IgD-negative memory B cell (primary cell): ENCODE measurements at regions not wholly inside any gene's neighbourhood (a gene's known extent, or its start where the extent isn't known, plus 50 kb on each side); places are given as distances from the start of the nearest gene placed in this dataset.
A peak's percentile ranks its signal among the peaks of the same experiment; 100 is the strongest.

Experiments
- H3K27ac Mint-ChIP-seq, 3 donors: one replicate each; pipeline ENCODE4 v1.8.0; 2020 to 2022; ENCODE audit warnings: mild to moderate bottlenecking in 3 of 3, mixed read lengths in 3 of 3, moderate library complexity in 1 of 3
- H3K27me3 Mint-ChIP-seq: one replicate; pipeline ENCODE4 v1.8.0; 2021; ENCODE audit warnings: mixed read lengths
- H3K36me3 Mint-ChIP-seq: one replicate; pipeline ENCODE4 v1.8.0; 2020; ENCODE audit warnings: mild to moderate bottlenecking, mixed read lengths
- H3K4me1 Mint-ChIP-seq, 3 donors: one replicate each; pipeline ENCODE4 v1.8.0; 2020 to 2022; ENCODE audit warnings: mixed read lengths in 3 of 3, mild to moderate bottlenecking in 1 of 3
- H3K4me3 Mint-ChIP-seq, 4 donors: one replicate each; pipeline ENCODE4 v1.8.0; 2020 to 2022; ENCODE audit warnings: mild to moderate bottlenecking in 4 of 4, mixed read lengths in 4 of 4, moderate library complexity in 3 of 4
- H3K9me3 Mint-ChIP-seq, 3 donors: one replicate each; pipeline ENCODE4 v1.8.0; 2020 to 2021; ENCODE audit warnings: mixed read lengths in 3 of 3, mild to moderate bottlenecking in 1 of 3

GRCh38 chr3:181952929-181953328 lies 241.2 kb downstream of the SOX2 start:
- H3K27ac Mint-ChIP-seq, result peak overlapping the region in 1 of 3 donors; percentile 57
- no peak overlapping the region for H3K4me3 Mint-ChIP-seq
- no peaks in the 10 kb centered on the region for H3K36me3 Mint-ChIP-seq
- no peaks in the 10 kb centered on the region for H3K27me3 Mint-ChIP-seq
- peaks cover 0 to 2% (median 0%) of the 10 kb centered on the region in 3 donors for H3K9me3 Mint-ChIP-seq
- peaks cover 0 to 2% (median 2%) of the 10 kb centered on the region in 3 donors for H3K4me1 Mint-ChIP-seq

- Mint-ChIP-seq H3K9me3 (peaks cover 0 to under 1% (median 0%) of the 10 kb centered on the region in 3 donors), H3K27me3 (no peaks in the 10 kb centered on the region), H3K4me1 (peaks cover 0 to 2% (median 2%) of the 10 kb centered on the region in 3 donors), H3K4me3 (no peak overlapping the region), H3K36me3 (no peaks in the 10 kb centered on the region), H3K27ac (no peak overlapping the region)
Observed at GRCh38 chr3:181955566-181955965, 243.8 kb downstream of the SOX2 start.

- Mint-ChIP-seq H3K27ac (no peak overlapping the region), H3K9me3 (no peaks in the 10 kb centered on the region), H3K36me3 (no peaks in the 10 kb centered on the region), H3K27me3 (no peaks in the 10 kb centered on the region), H3K4me3 (peak overlapping the region in 2 of 4 donors; percentile 31 to 70), H3K4me1 (peaks cover 0 to 2% (median 2%) of the 10 kb centered on the region in 3 donors)
Observed at GRCh38 chr3:181956122-181956521, 244.4 kb downstream of the SOX2 start.

GRCh38 chr3:181966393-181966792 lies 254.7 kb downstream of the SOX2 start:
- H3K9me3 Mint-ChIP-seq, result peaks cover 0 to 2% (median 0%) of the 10 kb centered on the region in 3 donors
- no peak overlapping the region for H3K27ac Mint-ChIP-seq
- no peak overlapping the region for H3K4me3 Mint-ChIP-seq
- no peaks in the 10 kb centered on the region for H3K4me1 Mint-ChIP-seq
- H3K27me3 Mint-ChIP-seq, result peaks cover 6% of the 10 kb centered on the region
- H3K36me3 Mint-ChIP-seq, result no peaks in the 10 kb centered on the region

GRCh38 chr3:181969925-181970324 lies 258.2 kb downstream of the SOX2 start:
- no peak overlapping the region for H3K27ac Mint-ChIP-seq
- no peak overlapping the region for H3K4me3 Mint-ChIP-seq
- no peaks in the 10 kb centered on the region for H3K36me3 Mint-ChIP-seq
- no peaks in the 10 kb centered on the region for H3K4me1 Mint-ChIP-seq
- H3K9me3 Mint-ChIP-seq, result no peaks in the 10 kb centered on the region
- peaks cover 5% of the 10 kb centered on the region for H3K27me3 Mint-ChIP-seq

GRCh38 chr3:181971424-181971823 lies 259.7 kb downstream of the SOX2 start:
- no peaks in the 10 kb centered on the region for H3K4me1 Mint-ChIP-seq
- no peak overlapping the region for H3K4me3 Mint-ChIP-seq
- no peak overlapping the region for H3K27ac Mint-ChIP-seq
- H3K9me3 Mint-ChIP-seq, result peaks cover 0 to 2% (median 0%) of the 10 kb centered on the region in 3 donors
- no peaks in the 10 kb centered on the region for H3K36me3 Mint-ChIP-seq
- H3K27me3 Mint-ChIP-seq, result peaks cover 2% of the 10 kb centered on the region

- Mint-ChIP-seq H3K27ac (no peak overlapping the region), H3K4me1 (no peaks in the 10 kb centered on the region), H3K27me3 (peaks cover 2% of the 10 kb centered on the region), H3K36me3 (no peaks in the 10 kb centered on the region), H3K9me3 (peaks cover 0 to 2% (median 0%) of the 10 kb centered on the region in 3 donors), H3K4me3 (no peak overlapping the region)
Observed at GRCh38 chr3:181974198-181974597, 262.5 kb downstream of the SOX2 start.

GRCh38 chr3:181976526-181976925 lies 264.8 kb downstream of the SOX2 start:
- Mint-ChIP-seq H3K36me3 (peaks cover 2% of the 10 kb centered on the region), H3K4me3 (no peak overlapping the region), H3K9me3 (peaks cover 0 to 7% (median 0%) of the 10 kb centered on the region in 3 donors), H3K4me1 (no peaks in the 10 kb centered on the region), H3K27me3 (peaks cover 2% of the 10 kb centered on the region), H3K27ac (no peak overlapping the region)

- H3K4me1 Mint-ChIP-seq, result no peaks in the 10 kb centered on the region
- peaks cover 5% of the 10 kb centered on the region for H3K27me3 Mint-ChIP-seq
- peaks cover 5% of the 10 kb centered on the region for H3K36me3 Mint-ChIP-seq
- H3K4me3 Mint-ChIP-seq, result no peak overlapping the region
- no peak overlapping the region for H3K27ac Mint-ChIP-seq
- peaks cover 3 to 6% (median 5%) of the 10 kb centered on the region in 3 donors for H3K9me3 Mint-ChIP-seq
Observed at GRCh38 chr3:181985386-181985785, 273.7 kb downstream of the SOX2 start.

- Mint-ChIP-seq H3K4me1 (no peaks in the 10 kb centered on the region), H3K9me3 (peaks cover 0 to 2% (median 0%) of the 10 kb centered on the region in 3 donors), H3K4me3 (no peak overlapping the region), H3K27me3 (peaks cover 3% of the 10 kb centered on the region), H3K36me3 (peaks cover 5% of the 10 kb centered on the region), H3K27ac (no peak overlapping the region)
Observed at GRCh38 chr3:181987736-181988135, 276.0 kb downstream of the SOX2 start.

GRCh38 chr3:181998828-181999227 lies 287.1 kb downstream of the SOX2 start:
- Mint-ChIP-seq H3K4me1 (no peaks in the 10 kb centered on the region), H3K9me3 (peaks cover 0 to 5% (median 0%) of the 10 kb centered on the region in 3 donors), H3K27ac (no peak overlapping the region), H3K4me3 (no peak overlapping the region), H3K27me3 (no peaks in the 10 kb centered on the region), H3K36me3 (no peaks in the 10 kb centered on the region)

GRCh38 chr3:181999314-181999713 lies 287.6 kb downstream of the SOX2 start:
- H3K36me3 Mint-ChIP-seq, result no peaks in the 10 kb centered on the region
- H3K4me3 Mint-ChIP-seq, result no peak overlapping the region
- no peaks in the 10 kb centered on the region for H3K27me3 Mint-ChIP-seq
- peaks cover 0 to 5% (median 0%) of the 10 kb centered on the region in 3 donors for H3K9me3 Mint-ChIP-seq
- no peak overlapping the region for H3K27ac Mint-ChIP-seq
- H3K4me1 Mint-ChIP-seq, result no peaks in the 10 kb centered on the region

- H3K4me3 Mint-ChIP-seq, result no peak overlapping the region
Observed at GRCh38 chr3:182000447-182000846, 288.7 kb downstream of the SOX2 start.

GRCh38 chr3:182005219-182005618 lies 293.5 kb downstream of the SOX2 start:
- Mint-ChIP-seq H3K36me3 (no peaks in the 10 kb centered on the region), H3K27me3 (peaks cover 2% of the 10 kb centered on the region), H3K4me1 (peaks cover 0 to 3% (median 0%) of the 10 kb centered on the region in 3 donors), H3K27ac (no peak overlapping the region), H3K4me3 (no peak overlapping the region), H3K9me3 (no peaks in the 10 kb centered on the region)

More at GRCh38 chr3:182000447-182000846, 288.7 kb downstream of the SOX2 start:
- H3K9me3 Mint-ChIP-seq, result no peaks in the 10 kb centered on the region
- no peak overlapping the region for H3K27ac Mint-ChIP-seq
- peaks cover 0 to 3% (median 0%) of the 10 kb centered on the region in 3 donors for H3K4me1 Mint-ChIP-seq
- peaks cover under 1% of the 10 kb centered on the region for H3K27me3 Mint-ChIP-seq
- H3K36me3 Mint-ChIP-seq, result no peaks in the 10 kb centered on the region

- no peak overlapping the region for H3K27ac Mint-ChIP-seq
- H3K36me3 Mint-ChIP-seq, result no peaks in the 10 kb centered on the region
- peaks cover 0 to 3% (median 0%) of the 10 kb centered on the region in 3 donors for H3K4me1 Mint-ChIP-seq
- peaks cover 2% of the 10 kb centered on the region for H3K27me3 Mint-ChIP-seq
- H3K4me3 Mint-ChIP-seq, result no peak overlapping the region
- H3K9me3 Mint-ChIP-seq, result no peaks in the 10 kb centered on the region
Observed at GRCh38 chr3:182005701-182006100, 294.0 kb downstream of the SOX2 start.

- Mint-ChIP-seq H3K4me3 (no peak overlapping the region), H3K27ac (no peak overlapping the region), H3K36me3 (no peaks in the 10 kb centered on the region), H3K27me3 (peaks cover 2% of the 10 kb centered on the region), H3K9me3 (no peaks in the 10 kb centered on the region), H3K4me1 (peaks cover 0 to 3% (median 0%) of the 10 kb centered on the region in 3 donors)
Observed at GRCh38 chr3:182006431-182006830, 294.7 kb downstream of the SOX2 start.
